HEK293T (cell line): ENCODE measurements at regions not wholly inside any gene's neighbourhood (a gene's known extent, or its start where the extent isn't known, plus 50 kb on each side); places are given as distances from the start of the nearest gene placed in this dataset.

Experiments
- CTCF ChIA-PET: fragments of 350-600 bp; formaldehyde crosslinking; extraction: SDS; loops from one replicate; lab custom pipeline; 2021; ENCODE audit warnings: antibody characterized with exemption, inconsistent platforms; lab: Yijun Ruan, JAX
- POLR2A ChIA-PET: fragments of 350-600 bp; formaldehyde crosslinking; extraction: SDS; loops from one replicate; lab custom pipeline; 2020; ENCODE audit warnings: antibody characterized with exemption, inconsistent platforms; lab: Yijun Ruan, JAX
- DNase-seq: peaks from one replicate; pipeline ENCODE4 v3.0.0; 2012; ENCODE audit warnings: mixed read lengths; ENCODE audit errors: extremely low spot score
- ARNT ChIP-seq: fragments of 450-650 bp; IDR thresholded peaks from 2 replicates; pipeline ENCODE4 v1.6.1; 2017; ENCODE audit warnings: mild to moderate bottlenecking
- BHLHE40 ChIP-seq: fragments of 450-650 bp; IDR thresholded peaks from 2 replicates; pipeline ENCODE4 v1.6.1; 2016; ENCODE audit warnings: mild to moderate bottlenecking, moderate library complexity, borderline replicate concordance
- CTBP1 ChIP-seq: fragments of 450-650 bp; IDR thresholded peaks from 2 replicates; pipeline ENCODE4 v1.6.1; 2016; ENCODE audit warnings: borderline replicate concordance
- ELF4 ChIP-seq: fragments of 450-650 bp; IDR thresholded peaks from 2 replicates; pipeline ENCODE4 v1.6.1; 2017; ENCODE audit warnings: antibody characterized with exemption
- FOXA1 ChIP-seq: fragments of 450-650 bp; IDR thresholded peaks from 2 replicates; pipeline ENCODE4 v1.6.1; 2016; ENCODE audit warnings: mild to moderate bottlenecking
- FOXK2 ChIP-seq: fragments of 450-650 bp; IDR thresholded peaks from 2 replicates; pipeline ENCODE4 v1.6.1; 2016; ENCODE audit warnings: mild to moderate bottlenecking
- FOXM1 ChIP-seq: fragments of 450-650 bp; IDR thresholded peaks from 2 replicates; pipeline ENCODE4 v1.6.1; 2017; ENCODE audit warnings: mild to moderate bottlenecking, borderline replicate concordance
- HDGF ChIP-seq: fragments of 450-650 bp; IDR thresholded peaks from 2 replicates; pipeline ENCODE4 v1.6.1; 2017; ENCODE audit warnings: antibody characterized with exemption, borderline replicate concordance
- L3MBTL2 ChIP-seq: fragments of 450-650 bp; conservative IDR thresholded peaks from 2 replicates; pipeline ENCODE4 v1.6.1; 2016; ENCODE audit warnings: mild to moderate bottlenecking
- LEF1 ChIP-seq: fragments of 450-650 bp; IDR thresholded peaks from 2 replicates; pipeline ENCODE4 v1.6.1; 2017; ENCODE audit warnings: mild to moderate bottlenecking, borderline replicate concordance
- NFRKB ChIP-seq: fragments of 450-650 bp; IDR thresholded peaks from 2 replicates; pipeline ENCODE4 v1.6.1; 2016; ENCODE audit warnings: mild to moderate bottlenecking, moderate library complexity
- PKNOX1 ChIP-seq: fragments of 450-650 bp; IDR thresholded peaks from 2 replicates; pipeline ENCODE4 v1.6.1; 2016
- SP1 ChIP-seq: fragments of 450-650 bp; IDR thresholded peaks from 2 replicates; pipeline ENCODE4 v1.6.1; 2017
- SUZ12 ChIP-seq: fragments of 450-650 bp; IDR thresholded peaks from 2 replicates; pipeline ENCODE4 v1.6.1; 2016; ENCODE audit warnings: mild to moderate bottlenecking
- TARDBP ChIP-seq: fragments of 450-650 bp; IDR thresholded peaks from 2 replicates; pipeline ENCODE4 v1.6.1; 2016
- ZNF384 ChIP-seq: fragments of 450-650 bp; IDR thresholded peaks from 2 replicates; pipeline ENCODE4 v1.6.1; 2016

- TF ChIP-seq TARDBP (no peak), FOXK2 (no peak), ZNF384 (no peak), PKNOX1 (no peak), L3MBTL2 (no peak), CTBP1 (no peak), FOXA1 (no peak), FOXM1 (no peak), NFRKB (no peak), HDGF (no peak), SUZ12 (no peak), ARNT (no peak), LEF1 (no peak), SP1 (no peak), BHLHE40 (no peak), ELF4 (no peak)
- no peak for DNase-seq
- ChIA-PET CTCF (no interaction called here), POLR2A (no interaction called here)
Observed at GRCh38 chr6:169978615-169979161, 227.3 kb downstream of the ERMARD start.

- no peak for DNase-seq
- ChIA-PET CTCF (no interaction called here), POLR2A (no interaction called here)
- TF ChIP-seq SUZ12, result no peak
- TF ChIP-seq ELF4, result no peak
- no peak for TF ChIP-seq ZNF384
- TF ChIP-seq CTBP1, result no peak
- TF ChIP-seq LEF1, result no peak
- no peak for TF ChIP-seq HDGF
- no peak for TF ChIP-seq SP1
- no peak for TF ChIP-seq BHLHE40
- TF ChIP-seq FOXA1, result no peak
- no peak for TF ChIP-seq PKNOX1
- TF ChIP-seq NFRKB, result no peak
- no peak for TF ChIP-seq L3MBTL2
- TF ChIP-seq ARNT, result no peak
- no peak for TF ChIP-seq TARDBP
- TF ChIP-seq FOXM1, result no peak
- TF ChIP-seq FOXK2, result no peak
Observed at GRCh38 chr6:169977434-169978265, 226.2 kb downstream of the ERMARD start.

- POLR2A ChIA-PET, result no interaction called here
Observed at GRCh38 chr6:169976301-169977081, 225.1 kb downstream of the ERMARD start.

GRCh38 chr6:169975701-169976100 lies 224.3 kb downstream of the ERMARD start:
- CTCF ChIA-PET, result no interaction called here
- no peak for DNase-seq
- TF ChIP-seq PKNOX1 (no peak), TARDBP (no peak), LEF1 (no peak), SP1 (no peak), ZNF384 (no peak), FOXA1 (no peak), ELF4 (no peak), FOXM1 (no peak), BHLHE40 (no peak), CTBP1 (no peak), FOXK2 (no peak), SUZ12 (no peak), ARNT (no peak), NFRKB (no peak), L3MBTL2 (no peak), HDGF (no peak)
- POLR2A ChIA-PET, result no interaction called here

More at GRCh38 chr6:169976301-169977081, 225.1 kb downstream of the ERMARD start:
- DNase-seq, result no peak
- CTCF ChIA-PET, result no interaction called here
- no peak for TF ChIP-seq L3MBTL2
- no peak for TF ChIP-seq SP1
- TF ChIP-seq ZNF384, result no peak
- TF ChIP-seq HDGF, result no peak
- TF ChIP-seq TARDBP, result no peak
- TF ChIP-seq PKNOX1, result no peak
- TF ChIP-seq FOXA1, result no peak
- no peak for TF ChIP-seq NFRKB
- TF ChIP-seq FOXK2, result no peak
- TF ChIP-seq ELF4, result no peak

- ChIA-PET POLR2A (no interaction called here), CTCF (no interaction called here)
- DNase-seq, result no peak
- TF ChIP-seq CTBP1, result no peak
- TF ChIP-seq NFRKB, result no peak
- TF ChIP-seq TARDBP, result no peak
- TF ChIP-seq BHLHE40, result no peak
- no peak for TF ChIP-seq LEF1
- TF ChIP-seq SP1, result no peak
- no peak for TF ChIP-seq HDGF
Observed at GRCh38 chr6:169975286-169975685, 223.9 kb downstream of the ERMARD start.
